HG02852 (cell line): ENCODE measurements at regions not wholly inside any gene's neighbourhood (a gene's known extent, or its start where the extent isn't known, plus 50 kb on each side); places are given as distances from the start of the nearest gene placed in this dataset.

Experiments
- ATAC-seq: cut with Tn5 transposase; IDR thresholded peaks from one replicate; pipeline ENCODE4 v1.9.1; 2021; ENCODE audit warnings: mild to moderate bottlenecking, moderate library complexity; ENCODE audit not compliant: unreplicated experiment

- no peak for ATAC-seq
These were observed 50.8 kb upstream of the NAV2 start for GRCh38 chr11:19661827-19662226.

- peak; percentile 100 for ATAC-seq
These were observed 52.6 kb upstream of the NAV2 start for GRCh38 chr11:19660076-19660475.

- no peak for ATAC-seq
These were observed 53.1 kb upstream of the NAV2 start for GRCh38 chr11:19659529-19659928.

DNA sequence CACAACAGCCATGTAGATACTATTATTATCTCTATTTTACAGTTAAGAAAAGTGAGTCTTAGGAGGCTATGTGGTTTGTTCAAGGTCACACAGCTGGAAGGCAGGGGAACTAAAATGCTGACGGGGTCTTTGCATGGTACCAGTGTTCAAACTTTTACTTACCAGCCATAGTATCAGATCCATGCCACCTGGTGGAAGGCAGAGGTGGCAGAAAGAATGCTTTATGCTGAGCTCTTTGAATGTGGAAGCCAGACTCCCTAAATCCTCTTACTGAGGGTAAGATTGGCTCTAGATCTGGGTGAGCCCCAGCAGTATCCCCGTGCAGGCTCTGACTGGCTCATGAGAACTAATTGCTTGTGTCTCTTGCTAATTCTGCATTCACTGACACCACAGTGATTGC is 54.3 kb upstream of the NAV2 start:
- no peak for ATAC-seq

DNA sequence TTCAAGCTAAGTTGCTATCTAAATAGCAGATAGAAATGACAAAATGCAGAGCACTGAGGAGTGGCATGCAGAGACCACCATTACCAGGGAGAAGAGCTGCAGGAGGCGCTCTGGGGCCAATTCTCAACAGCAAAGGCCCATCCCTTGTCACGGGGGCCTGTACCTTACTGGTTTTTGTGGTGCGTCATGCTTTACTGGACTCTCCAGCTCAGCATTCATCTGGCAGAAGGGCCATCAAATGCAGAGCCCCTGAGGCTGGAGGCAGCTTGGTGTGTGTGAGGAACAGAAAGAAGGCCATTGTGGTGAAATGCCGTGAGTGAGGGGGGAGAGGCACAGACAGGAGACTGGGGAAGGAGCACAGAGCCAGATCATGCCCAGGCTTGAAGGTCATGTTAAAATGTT is 56.5 kb upstream of the NAV2 start:
- ATAC-seq: no peak

GRCh38 chr11:19652623-19653375 is 59.8 kb upstream of the NAV2 start:
- ATAC-seq: no peak

- ATAC-seq: no peak
These were observed 61.0 kb upstream of the NAV2 start for GRCh38 chr11:19651653-19652052.

DNA sequence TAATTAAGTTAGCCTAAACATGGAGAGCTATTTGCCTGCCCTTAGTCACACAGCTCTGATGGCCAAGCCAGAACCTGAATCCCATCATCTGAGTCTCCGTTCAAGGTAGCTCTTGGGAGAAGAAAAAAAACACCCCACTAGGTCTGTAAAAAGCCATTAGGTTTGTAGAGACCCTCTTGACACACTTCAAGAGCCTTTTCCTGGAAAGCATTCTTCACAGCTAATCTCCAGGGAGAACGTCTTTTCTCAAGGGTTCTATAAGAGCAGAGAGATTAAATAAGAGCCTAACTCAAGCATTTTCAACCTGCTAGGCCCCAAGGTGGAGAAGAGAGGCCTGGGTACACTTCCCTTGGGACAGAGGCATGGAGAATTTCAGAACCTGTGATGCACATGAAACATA is 61.6 kb upstream of the NAV2 start:
- no peak for ATAC-seq

DNA sequence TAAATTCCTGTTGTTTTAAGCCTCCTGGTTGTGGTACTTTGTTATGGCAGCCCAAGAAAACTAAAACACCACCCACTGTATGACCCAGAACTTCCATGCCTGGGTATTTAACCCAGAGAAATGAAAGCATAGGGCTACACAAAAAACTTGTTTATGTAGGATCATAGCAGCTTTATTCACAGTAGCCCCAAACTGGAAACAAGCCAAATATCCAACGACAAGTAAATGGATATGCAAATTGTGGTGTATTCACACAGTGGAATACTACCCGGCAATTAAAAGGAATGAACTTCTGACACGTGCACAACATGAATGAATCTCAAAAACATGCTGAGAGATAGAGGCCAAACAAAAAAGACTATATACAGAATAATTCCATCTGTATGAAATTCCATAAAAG is 62.2 kb upstream of the NAV2 start:
- ATAC-seq: no peak

DNA sequence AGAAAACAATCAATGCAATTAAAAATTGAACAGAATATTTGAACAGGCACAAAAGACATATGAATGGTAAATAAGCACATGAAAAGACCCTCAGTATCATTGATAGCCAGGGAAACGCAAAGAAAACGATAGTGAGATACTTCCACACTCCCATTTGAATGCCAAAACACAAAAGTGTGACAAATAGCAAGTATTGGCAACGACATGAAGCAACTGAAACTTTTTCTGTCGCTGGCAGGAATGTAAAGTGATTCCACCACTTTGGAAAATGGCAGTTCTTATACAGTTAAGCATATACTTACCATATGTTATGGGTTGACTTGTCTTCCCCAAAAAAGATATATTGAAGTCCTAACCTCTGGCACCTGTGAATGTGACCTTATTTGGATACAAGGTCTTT is 62.9 kb upstream of the NAV2 start:
- ATAC-seq: no peak

DNA sequence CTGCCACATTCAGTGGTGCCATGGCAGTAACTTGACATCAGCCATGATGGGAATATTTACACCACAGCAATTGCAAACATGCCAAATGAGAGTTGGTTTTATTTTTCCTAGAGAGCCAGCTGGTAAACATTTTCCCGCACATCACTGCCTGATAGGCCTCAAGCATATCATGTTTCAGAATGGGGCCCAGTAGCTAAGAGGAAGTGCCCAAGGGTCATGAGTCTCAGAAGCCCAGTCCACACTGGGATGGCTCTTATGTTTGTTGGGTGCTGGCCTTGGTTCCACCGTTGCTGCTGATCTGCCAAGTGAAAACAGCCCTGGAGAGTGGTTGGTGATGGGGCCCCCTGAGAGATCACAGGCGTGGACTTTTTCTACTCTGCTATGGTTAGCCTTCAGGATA is 64.3 kb upstream of the NAV2 start:
- ATAC-seq: no peak

GRCh38 chr11:19647816-19648215 is 64.8 kb upstream of the NAV2 start:
- no peak for ATAC-seq

GRCh38 chr11:19646921-19647320 is 65.7 kb upstream of the NAV2 start:
- ATAC-seq: no peak

DNA sequence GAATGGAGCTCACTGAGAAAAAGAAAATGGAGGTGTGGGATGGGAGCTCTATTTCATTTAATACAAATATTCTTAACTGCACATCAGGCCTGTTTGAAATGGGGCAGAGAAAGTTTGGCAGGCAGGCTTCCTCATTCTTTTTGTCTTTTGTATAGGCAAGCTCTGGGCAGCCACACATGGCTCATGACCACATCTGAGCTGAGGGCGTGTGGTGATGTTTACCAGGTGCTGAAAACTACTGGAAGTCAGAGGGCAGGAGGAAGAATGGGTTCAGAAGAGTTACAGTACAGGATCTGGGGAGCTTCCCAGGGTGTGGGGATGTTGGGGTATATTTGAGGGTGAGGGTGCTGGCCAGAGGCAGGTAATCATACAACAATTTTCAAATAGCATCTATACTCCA is 66.3 kb upstream of the NAV2 start:
- no peak for ATAC-seq

DNA sequence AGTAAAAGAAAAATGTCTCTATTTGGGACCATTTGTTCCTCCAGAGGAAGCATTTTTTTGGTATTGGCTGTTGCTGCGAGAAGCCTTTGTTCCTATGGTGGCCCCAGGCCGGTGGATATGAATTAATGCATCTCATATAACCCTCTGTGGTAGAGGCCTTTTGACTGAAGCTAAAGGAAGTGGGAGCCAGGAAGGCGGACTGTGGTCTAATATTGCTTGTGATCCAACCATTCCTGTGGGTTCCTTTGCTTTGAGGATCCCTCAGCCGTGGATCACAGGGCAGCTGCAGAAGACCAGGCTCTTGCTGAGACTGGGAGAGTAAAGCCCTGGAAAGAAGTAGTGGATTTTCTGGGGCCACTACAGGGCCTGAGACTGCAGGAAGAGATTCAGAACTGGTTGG is 68.3 kb upstream of the NAV2 start:
- no peak for ATAC-seq

- no peak for ATAC-seq
These were observed 70.2 kb upstream of the NAV2 start for GRCh38 chr11:19642185-19643158.

GRCh38 chr11:19639603-19640105 is 73.0 kb upstream of the NAV2 start:
- no peak for ATAC-seq

DNA sequence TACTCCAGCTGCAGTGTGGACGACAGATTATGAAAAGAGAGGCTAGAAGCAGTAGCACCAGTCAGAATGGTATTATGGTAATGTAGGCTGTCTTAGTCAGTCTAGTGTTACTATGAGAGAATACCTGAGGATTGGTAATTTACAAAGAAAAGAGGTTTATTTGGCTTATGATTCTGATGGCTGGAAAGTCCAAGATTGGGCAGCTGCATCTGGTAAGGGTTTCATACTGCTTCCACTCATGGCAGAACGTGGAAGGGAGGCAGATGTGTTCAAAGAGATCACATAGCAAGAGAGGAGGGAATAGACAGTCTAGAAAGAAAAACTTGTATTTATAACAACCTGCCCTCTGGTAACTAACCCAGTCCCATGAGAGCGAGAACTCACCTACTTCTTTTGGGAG is 77.3 kb upstream of the NAV2 start:
- no peak for ATAC-seq

GRCh38 chr11:19633276-19633675 is 79.4 kb upstream of the NAV2 start:
- no peak for ATAC-seq

- no peak for ATAC-seq
These were observed 80.2 kb upstream of the NAV2 start for GRCh38 chr11:19632499-19632834.

GRCh38 chr11:19631712-19632498 is 80.7 kb upstream of the NAV2 start:
- no peak for ATAC-seq
